GM12891 (cell line): ENCODE measurements at regions not wholly inside any gene's neighbourhood (a gene's known extent, or its start where the extent isn't known, plus 50 kb on each side); places are given as distances from the start of the nearest gene placed in this dataset.
A peak's percentile ranks its signal among the peaks of the same experiment; 100 is the strongest.

Experiments
- DNase-seq: peaks from one replicate; pipeline ENCODE4 v3.0.0; 2011; ENCODE audit warnings: low spot score; ENCODE audit not compliant: insufficient read length
- FAIRE-seq: peaks from 2 replicates; lab custom pipeline; 2011; peaks lifted over from hg19 to GRCh38; lab: Jason Lieb, UNC
- PAX5 ChIP-seq: IDR thresholded peaks from 2 replicates; pipeline ENCODE4 v1.6.1; 2011; ENCODE audit warnings: low read length, moderate library complexity, mild to moderate bottlenecking; ENCODE audit not compliant: insufficient read depth, severe bottlenecking
- POLR2A ChIP-seq: IDR thresholded peaks from 2 replicates; pipeline ENCODE4 v1.6.1; 2011; ENCODE audit warnings: low read depth, low read length, control low read depth
- POLR2AphosphoS5 ChIP-seq: IDR thresholded peaks from 2 replicates; pipeline ENCODE4 v1.6.1; 2011; ENCODE audit warnings: low read depth, low read length, control low read depth
- POU2F2 ChIP-seq: IDR thresholded peaks from 2 replicates; pipeline ENCODE4 v1.6.1; 2011; ENCODE audit warnings: low read depth, mild to moderate bottlenecking, control low read depth, low read length, moderate library complexity
- SPI1 ChIP-seq: IDR thresholded peaks from 2 replicates; pipeline ENCODE4 v1.6.1; 2011; ENCODE audit warnings: low read depth, low read length, control low read depth
- TAF1 ChIP-seq: IDR thresholded peaks from 2 replicates; pipeline ENCODE4 v1.6.1; 2011; ENCODE audit warnings: low read depth, low read length, control low read depth

GRCh38 chr2:150705767-150706166, 218.3 kb upstream of the RND3 start:
- DNase-seq, result no peak
- FAIRE-seq, result no peak

GRCh38 chr2:150705357-150705756, 217.9 kb upstream of the RND3 start:
- TF ChIP-seq TAF1 (no peak), SPI1 (no peak), POU2F2 (no peak), POLR2A (no peak), PAX5 (no peak), POLR2AphosphoS5 (no peak)
- no peak for DNase-seq
- no peak for FAIRE-seq

More at GRCh38 chr2:150705767-150706166, 218.3 kb upstream of the RND3 start:
- TF ChIP-seq POU2F2 (no peak), POLR2AphosphoS5 (no peak), SPI1 (peak; percentile 41; the same call in 1 of the 2 replicates)

GRCh38 chr2:150702791-150703190, 215.3 kb upstream of the RND3 start:
- no peak for FAIRE-seq
- no peak for DNase-seq
- no peak for TF ChIP-seq POLR2A
- no peak for TF ChIP-seq POLR2AphosphoS5
- no peak for TF ChIP-seq TAF1
- no peak for TF ChIP-seq SPI1
- no peak for TF ChIP-seq POU2F2
- no peak for TF ChIP-seq PAX5

- no peak for FAIRE-seq
Measured at GRCh38 chr2:150700666-150701580, 213.5 kb upstream of the RND3 start.

GRCh38 chr2:150699218-150699617, 211.8 kb upstream of the RND3 start:
- TF ChIP-seq POU2F2 (no peak), SPI1 (no peak), PAX5 (no peak), POLR2A (no peak), POLR2AphosphoS5 (no peak), TAF1 (no peak)
- DNase-seq (no peak), FAIRE-seq (no peak)

More at GRCh38 chr2:150700666-150701580, 213.5 kb upstream of the RND3 start:
- TF ChIP-seq POLR2A (no peak), POU2F2 (no peak), POLR2AphosphoS5 (no peak), SPI1 (no peak), PAX5 (no peak), TAF1 (no peak)
- DNase-seq, result no peak

GRCh38 chr2:150698016-150698661, 210.7 kb upstream of the RND3 start:
- FAIRE-seq (no peak), DNase-seq (no peak)
- TF ChIP-seq POLR2A (no peak), TAF1 (no peak), PAX5 (no peak), POLR2AphosphoS5 (no peak), POU2F2 (no peak), SPI1 (no peak)

- no peak for TF ChIP-seq PAX5
- TF ChIP-seq POLR2A, result no peak
- TF ChIP-seq SPI1, result no peak
- TF ChIP-seq POU2F2, result no peak
- no peak for TF ChIP-seq TAF1
- no peak for TF ChIP-seq POLR2AphosphoS5
- no peak for FAIRE-seq
Measured at GRCh38 chr2:150697596-150697995, 210.1 kb upstream of the RND3 start.

GRCh38 chr2:150695451-150696135, 208.1 kb upstream of the RND3 start:
- TF ChIP-seq TAF1, result no peak
- no peak for TF ChIP-seq POLR2AphosphoS5
- TF ChIP-seq PAX5, result no peak
- TF ChIP-seq POU2F2, result no peak
- no peak for TF ChIP-seq POLR2A
- no peak for TF ChIP-seq SPI1
- FAIRE-seq (no peak), DNase-seq (no peak)

More at GRCh38 chr2:150697596-150697995, 210.1 kb upstream of the RND3 start:
- no peak for DNase-seq

- no peak for FAIRE-seq
- DNase-seq, result no peak
- TF ChIP-seq SPI1 (no peak), POLR2A (no peak), PAX5 (no peak), POLR2AphosphoS5 (no peak), POU2F2 (no peak), TAF1 (no peak)
Measured at GRCh38 chr2:150693556-150693955, 206.1 kb upstream of the RND3 start.
